ENCODE measurements at regions not wholly inside any gene's neighbourhood (a gene's known extent, or its start where the extent isn't known, plus 50 kb on each side); places are given as distances from the start of the nearest gene placed in this dataset.

- DNase-seq = no peak
Measured at GRCh38 chr5:118257066-118257465, 731.3 kb downstream of the DTWD2 start.

DNA sequence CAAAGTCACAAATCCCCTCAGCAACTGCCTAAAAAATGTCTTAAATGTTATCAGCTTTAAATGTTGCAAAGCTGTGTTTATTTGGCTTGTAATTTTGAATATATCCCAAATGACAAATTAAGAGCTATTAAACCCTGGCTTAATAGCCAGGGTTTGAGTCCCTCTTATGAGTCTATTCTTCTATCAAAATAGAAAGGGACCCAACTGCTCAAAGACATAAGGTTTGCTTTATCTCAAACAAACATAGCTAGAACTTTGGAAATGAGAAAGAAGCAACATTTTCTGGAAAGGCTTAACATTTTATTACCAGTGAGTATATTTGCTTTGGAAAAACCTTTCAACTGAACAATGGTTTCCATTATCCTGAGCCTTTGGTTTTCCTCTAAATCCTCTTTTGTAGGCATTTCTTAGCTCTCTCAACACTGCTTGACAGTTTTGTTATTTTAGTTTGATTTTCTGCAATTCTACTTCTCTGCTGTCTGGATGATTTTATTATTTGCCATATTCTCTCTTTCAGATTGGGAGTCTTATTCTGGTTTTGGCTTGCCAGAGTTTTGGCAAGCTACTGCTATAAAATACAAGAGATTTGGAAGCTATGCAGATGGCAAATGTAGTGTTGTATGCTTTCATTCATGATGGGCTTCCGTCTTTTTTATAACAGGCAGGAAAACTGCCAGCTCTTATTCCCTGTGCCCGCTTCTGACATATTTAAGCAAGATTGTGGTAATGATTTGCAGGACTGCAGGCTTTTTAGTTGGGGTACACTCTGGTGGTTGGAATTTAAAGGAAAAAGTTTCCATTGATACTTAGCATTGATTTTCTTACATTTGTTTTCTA, 734.9 kb downstream of the DTWD2 start:
- DNase-seq = no peak

- DNase-seq = no peak
Measured at GRCh38 chr5:118249386-118249785, 739.0 kb downstream of the DTWD2 start.

DNA sequence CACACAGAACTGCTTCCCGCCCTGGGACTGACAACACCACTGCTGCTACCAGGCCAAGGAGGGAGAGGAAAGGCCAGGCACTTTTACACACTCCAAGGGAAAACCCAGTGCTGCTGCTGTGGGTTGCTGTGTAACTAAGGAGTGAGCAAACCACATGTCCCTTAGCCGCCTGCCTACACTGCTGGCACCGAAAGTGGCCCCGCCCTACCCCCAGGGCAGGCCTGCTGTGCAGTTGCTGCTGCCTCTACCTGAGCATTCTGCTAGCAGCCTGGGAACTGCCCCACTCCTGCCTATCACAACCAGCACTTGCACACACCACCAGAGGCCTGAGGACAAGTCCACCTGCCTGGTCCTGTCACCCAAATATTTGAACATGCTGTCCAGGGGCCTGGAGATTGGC, 740.9 kb downstream of the DTWD2 start:
- DNase-seq = no peak

- no peak for DNase-seq
Measured at GRCh38 chr5:118243613-118244012, 744.7 kb downstream of the DTWD2 start.

DNA sequence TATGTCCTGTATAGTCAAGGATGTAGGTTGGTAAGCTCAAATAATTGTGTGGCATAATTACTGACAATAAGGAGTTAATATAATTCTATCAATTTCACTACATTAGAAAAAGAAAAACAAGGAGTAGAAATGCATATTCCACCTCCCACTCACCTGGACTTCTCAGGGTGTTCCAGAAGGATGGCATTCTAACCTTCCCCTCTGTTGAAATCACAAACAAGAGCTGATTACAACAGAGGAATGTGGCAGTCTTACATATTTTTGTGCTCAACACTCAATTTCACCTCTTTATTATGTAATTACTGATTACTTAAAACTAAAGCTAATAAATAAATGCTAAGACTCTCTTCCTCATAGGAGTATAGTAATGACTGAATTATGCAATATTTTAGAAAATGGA, 745.3 kb downstream of the DTWD2 start:
- DNase-seq = no peak

GRCh38 chr5:118236108-118236849, 752.1 kb downstream of the DTWD2 start:
- no peak for DNase-seq

DNA sequence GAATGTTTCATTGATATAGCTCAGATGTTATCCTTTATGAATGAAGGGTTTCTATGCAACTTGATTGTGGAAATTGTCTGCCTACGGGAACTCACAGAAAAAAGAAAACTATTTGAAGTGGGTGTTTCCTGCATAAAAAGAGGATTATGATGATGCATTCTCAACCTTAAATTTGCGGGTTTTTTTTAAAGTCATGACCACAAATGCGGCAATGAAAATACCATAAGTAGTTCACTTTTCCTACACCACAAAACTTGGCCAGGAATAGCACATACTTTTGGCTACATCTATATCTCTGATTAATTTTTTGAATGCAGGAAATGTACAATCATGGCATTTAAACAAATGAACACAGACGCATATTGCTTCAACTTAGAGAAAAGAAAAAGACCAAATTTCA, 754.7 kb downstream of the DTWD2 start:
- no peak for DNase-seq

DNA sequence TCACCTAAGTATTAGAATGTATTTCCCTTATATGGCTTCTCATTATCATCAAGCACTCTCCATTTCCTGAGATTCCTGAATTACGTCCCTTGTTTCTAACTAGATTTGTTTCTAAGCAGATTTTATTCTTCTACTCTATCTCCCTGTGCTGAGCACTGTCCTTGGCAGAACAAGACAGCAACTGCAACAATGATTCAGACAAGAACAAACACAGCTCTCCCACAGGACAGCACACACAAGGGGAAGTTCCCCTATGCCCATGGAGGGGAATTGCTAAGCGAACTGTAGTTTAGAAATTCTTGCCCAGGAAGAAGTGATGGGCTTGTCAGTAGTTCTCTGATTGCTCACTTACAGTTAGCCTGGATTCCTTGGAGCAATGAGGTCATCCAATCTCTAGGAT, 759.9 kb downstream of the DTWD2 start:
- no peak for DNase-seq

- DNase-seq = no peak
Measured at GRCh38 chr5:118224546-118224945, 763.8 kb downstream of the DTWD2 start.

DNA sequence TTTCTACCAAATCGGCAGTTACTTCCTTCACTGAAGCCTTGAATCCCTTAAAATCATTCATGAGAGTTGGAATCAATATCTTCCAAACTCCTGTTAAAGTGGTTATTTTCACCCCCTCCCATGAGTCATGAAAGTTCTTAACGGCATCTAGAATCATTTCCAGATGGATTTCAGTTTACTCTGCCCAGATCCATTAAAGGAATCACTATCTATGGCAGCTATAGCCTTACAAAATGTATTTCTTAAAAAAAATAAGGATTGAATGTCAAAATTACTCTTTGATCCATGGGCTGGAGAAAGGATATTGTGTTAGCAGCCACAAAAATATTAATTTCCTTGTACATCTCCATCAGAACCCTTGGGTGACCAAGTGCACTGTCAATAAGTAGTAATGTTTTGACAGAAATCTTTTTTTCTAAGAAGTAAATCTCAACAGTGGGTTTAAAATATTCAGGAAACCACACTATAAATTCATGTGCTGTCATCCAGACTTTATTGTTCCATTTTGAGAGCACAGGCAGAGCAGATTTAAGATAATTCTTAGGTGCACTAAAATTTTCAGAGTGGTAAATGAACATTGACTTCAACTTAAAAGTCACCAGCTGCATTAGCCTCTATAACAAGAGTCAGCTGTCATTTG, 767.7 kb downstream of the DTWD2 start:
- DNase-seq = no peak

GRCh38 chr5:118211606-118212005, 776.7 kb downstream of the DTWD2 start:
- no peak for DNase-seq

- no peak for DNase-seq
Measured at GRCh38 chr5:118208031-118208453, 780.3 kb downstream of the DTWD2 start.

DNA sequence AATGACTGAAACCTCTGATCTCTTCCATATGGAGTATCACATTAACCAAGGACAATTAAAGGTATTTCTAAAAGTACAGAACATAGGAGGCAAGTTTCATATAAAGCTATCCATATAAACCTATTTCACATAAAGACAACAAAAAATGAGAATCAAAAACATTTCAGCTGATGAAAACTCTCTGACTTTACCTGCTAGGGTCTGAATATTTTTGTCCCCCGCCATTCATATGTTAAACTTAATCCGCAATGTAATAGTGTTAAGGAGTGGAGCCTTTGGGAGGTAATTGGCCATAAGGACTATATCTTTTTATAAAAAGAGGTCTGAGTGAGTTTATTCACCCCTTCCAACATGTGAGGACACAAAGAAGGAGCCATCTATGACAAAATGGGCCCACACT, 788.5 kb downstream of the DTWD2 start:
- no peak for DNase-seq

DNA sequence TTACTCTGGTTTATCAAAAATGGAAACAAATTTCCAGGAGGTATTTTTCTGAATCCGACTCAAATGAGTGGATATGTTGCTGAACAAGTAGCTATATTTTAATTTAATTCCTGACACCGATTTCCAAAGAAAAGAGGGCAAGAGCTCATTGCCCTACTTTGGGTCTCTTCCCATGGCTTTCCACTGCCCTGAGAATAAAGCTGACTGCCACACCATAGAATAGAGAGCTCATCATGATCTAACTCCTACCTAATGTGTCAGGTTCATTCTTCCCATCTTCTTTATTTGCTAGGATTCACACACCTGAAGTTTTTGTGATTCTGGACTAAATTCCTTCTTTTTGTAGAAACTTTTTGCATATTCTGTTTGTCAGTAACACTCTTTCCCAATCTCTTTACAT, 792.1 kb downstream of the DTWD2 start:
- DNase-seq = no peak

- no peak for DNase-seq
Measured at GRCh38 chr5:118195211-118195610, 793.1 kb downstream of the DTWD2 start.

DNA sequence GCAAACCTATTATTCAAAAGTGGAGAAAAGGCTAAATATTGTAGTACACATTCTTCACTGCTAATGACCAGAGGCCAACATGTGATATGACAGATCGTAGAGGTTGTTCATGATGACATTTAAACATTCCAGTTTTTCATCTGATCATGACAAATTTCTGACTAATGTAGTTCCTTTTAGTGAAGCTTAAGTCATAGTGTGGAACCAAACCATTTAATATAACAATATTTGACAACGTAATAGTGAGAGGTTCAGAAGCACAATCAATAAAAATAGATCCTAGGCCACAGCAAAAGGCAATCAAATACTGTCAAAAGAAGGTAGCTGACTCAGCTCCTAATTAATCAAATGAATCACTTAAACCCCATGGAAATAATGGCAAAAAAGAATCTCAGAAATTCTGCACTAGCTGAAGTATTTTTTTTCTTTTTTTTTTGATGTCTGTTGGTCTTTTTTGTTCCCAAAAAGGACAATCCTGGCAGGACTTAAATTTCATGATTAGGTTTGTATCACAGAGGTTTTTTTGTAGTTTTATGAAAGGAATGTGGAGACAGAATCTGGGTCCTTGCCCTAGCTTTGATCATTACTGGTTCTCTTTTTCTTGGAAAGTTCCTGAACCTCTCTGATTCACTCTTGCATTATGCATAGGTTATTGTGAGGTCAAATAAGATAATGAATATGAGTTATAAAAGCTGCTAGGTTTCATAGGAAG, 795.0 kb downstream of the DTWD2 start:
- DNase-seq = no peak

DNA sequence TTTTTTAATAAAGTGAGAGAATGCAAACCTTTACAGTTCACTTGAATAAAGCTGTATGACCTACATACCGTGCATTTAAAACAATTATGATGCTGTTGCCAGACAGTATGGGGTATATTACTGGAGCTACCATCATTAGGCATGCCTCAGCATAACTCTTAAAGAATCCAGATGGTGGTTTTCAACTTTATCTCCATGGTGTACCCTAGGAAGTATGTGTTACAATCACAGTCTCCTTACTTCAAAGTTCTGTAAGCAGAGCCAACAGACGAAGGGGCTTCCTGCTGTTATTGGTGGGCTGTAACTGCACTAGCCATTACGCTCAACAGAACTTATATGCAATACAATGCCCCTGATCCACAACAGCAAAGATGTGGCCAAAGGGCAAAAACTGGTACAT, 803.3 kb downstream of the DTWD2 start:
- DNase-seq = no peak

- no peak for DNase-seq
Measured at GRCh38 chr5:118176146-118176545, 812.2 kb downstream of the DTWD2 start.

- DNase-seq = no peak
Measured at GRCh38 chr5:118174671-118175070, 813.7 kb downstream of the DTWD2 start.

DNA sequence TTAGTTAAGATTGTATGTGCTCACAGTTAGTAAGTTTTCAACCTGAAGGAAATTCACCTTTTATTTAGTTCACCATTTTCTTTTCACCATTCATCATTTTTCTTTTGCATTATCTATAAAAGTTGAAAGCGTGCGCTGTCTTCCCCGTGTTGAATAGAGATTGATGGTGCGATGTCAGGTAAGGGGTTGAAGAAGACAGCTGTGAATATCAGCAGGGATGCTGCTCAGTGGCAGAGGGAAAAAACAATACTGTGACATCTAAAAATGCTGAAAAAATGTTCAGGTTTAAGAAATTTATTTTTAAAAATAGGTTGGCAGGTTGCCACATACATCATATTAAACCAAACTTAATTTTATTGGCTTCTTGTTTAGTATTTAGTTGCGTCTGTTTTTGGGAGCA, 815.0 kb downstream of the DTWD2 start:
- DNase-seq = no peak

DNA sequence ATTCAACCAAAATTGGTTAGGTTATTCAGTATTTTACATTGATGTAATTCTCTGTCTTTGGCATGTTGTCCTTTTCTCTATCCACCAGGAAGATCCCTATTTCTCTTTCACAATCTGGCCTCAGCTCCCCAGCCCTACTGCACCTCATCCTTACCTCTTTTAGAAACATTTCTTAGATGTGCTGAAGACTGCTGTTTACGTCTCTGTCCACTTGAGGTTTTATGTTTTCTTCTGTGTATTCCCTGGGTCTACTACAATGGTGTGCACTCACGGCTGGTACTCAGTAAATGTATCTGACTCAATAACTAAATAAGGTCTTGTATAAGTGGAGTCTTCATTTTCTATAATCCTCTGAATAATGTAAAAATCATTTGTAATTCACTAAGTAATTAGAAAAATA, 822.7 kb downstream of the DTWD2 start:
- DNase-seq = no peak

DNA sequence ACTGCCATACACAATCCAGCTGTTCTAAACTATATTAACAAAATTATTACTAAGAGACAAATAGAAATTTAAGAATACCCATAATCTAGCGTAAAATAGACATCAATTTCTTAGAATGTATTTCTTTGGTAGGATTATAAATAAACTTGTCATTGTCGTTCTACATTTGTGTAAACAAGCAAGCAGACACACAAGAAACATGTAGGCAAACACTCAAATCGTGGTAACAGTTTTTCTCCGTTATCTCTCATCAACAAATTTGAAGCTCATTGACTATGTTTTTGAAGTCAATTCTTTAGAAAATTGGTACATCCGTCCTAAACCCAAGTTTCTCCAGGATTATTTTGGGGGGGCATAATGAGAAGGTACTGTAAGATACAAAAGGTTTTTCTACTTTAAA, 832.2 kb downstream of the DTWD2 start:
- no peak for DNase-seq
